Upper lobe of right lung (tissue), 1 donor: ENCODE measurements at regions not wholly inside any gene's neighbourhood (a gene's known extent, or its start where the extent isn't known, plus 50 kb on each side); places are given as distances from the start of the nearest gene placed in this dataset.

ENCODE experiments used
- ATAC-seq: fragments of 200-7000 bp; cut with Tn5 transposase; one replicate; pipeline ENCODE4 v1.9.1; 2020; ENCODE audit warnings: mild to moderate bottlenecking, moderate library complexity
- DNase-seq: peaks from one replicate; pipeline ENCODE4 v3.0.0-alpha.2; 2020
- H3K27ac ChIP-seq: fragments of 200-600 bp; one replicate; pipeline ENCODE4 v1.8.0; 2022
- H3K27me3 ChIP-seq: fragments of 200-600 bp; one replicate; pipeline ENCODE4 v1.8.0; 2022; ENCODE audit warnings: mild to moderate bottlenecking
- H3K36me3 ChIP-seq: fragments of 200-600 bp; one replicate; pipeline ENCODE4 v1.8.0; 2022
- H3K4me1 ChIP-seq: fragments of 200-600 bp; one replicate; pipeline ENCODE4 v1.8.0; 2022
- H3K4me3 ChIP-seq: fragments of 200-600 bp; one replicate; pipeline ENCODE4 v1.8.0; 2022; ENCODE audit warnings: mild to moderate bottlenecking
- H3K9me3 ChIP-seq: fragments of 200-600 bp; one replicate; pipeline ENCODE4 v1.8.0; 2022
- intact Hi-C: fragments of 100-400 bp; cut with DNase I; formaldehyde crosslinking; loops from one replicate; pipeline ENCODE4 v1.11.0; 2022
- TF ChIP-seq, protein P1 (sequence below): fragments of 200-600 bp; IDR thresholded peaks from one replicate; pipeline ENCODE4 v1.8.0; 2022; ENCODE audit warnings: antibody characterized with exemption
- donor health status: DM: no; HTN: yes; CAD: no; lungs with severe emphysema.

- no peak for ATAC-seq
- Histone ChIP-seq H3K4me1 (peaks cover 11% of the 10 kb centered on the region), H3K27me3 (no peaks in the 10 kb centered on the region), H3K27ac (no peak overlapping the region), H3K36me3 (no peaks in the 10 kb centered on the region), H3K9me3 (no peaks in the 10 kb centered on the region), H3K4me3 (no peak overlapping the region)
- DNase-seq, result no peak
- TF ChIP-seq, protein P1, sequence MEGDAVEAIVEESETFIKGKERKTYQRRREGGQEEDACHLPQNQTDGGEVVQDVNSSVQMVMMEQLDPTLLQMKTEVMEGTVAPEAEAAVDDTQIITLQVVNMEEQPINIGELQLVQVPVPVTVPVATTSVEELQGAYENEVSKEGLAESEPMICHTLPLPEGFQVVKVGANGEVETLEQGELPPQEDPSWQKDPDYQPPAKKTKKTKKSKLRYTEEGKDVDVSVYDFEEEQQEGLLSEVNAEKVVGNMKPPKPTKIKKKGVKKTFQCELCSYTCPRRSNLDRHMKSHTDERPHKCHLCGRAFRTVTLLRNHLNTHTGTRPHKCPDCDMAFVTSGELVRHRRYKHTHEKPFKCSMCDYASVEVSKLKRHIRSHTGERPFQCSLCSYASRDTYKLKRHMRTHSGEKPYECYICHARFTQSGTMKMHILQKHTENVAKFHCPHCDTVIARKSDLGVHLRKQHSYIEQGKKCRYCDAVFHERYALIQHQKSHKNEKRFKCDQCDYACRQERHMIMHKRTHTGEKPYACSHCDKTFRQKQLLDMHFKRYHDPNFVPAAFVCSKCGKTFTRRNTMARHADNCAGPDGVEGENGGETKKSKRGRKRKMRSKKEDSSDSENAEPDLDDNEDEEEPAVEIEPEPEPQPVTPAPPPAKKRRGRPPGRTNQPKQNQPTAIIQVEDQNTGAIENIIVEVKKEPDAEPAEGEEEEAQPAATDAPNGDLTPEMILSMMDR, result no peak
- intact Hi-C loops, result no loop called here
Observed at GRCh38 chr6:140854318-140854717, 1278.4 kb upstream of the GJE1 start.

DNA sequence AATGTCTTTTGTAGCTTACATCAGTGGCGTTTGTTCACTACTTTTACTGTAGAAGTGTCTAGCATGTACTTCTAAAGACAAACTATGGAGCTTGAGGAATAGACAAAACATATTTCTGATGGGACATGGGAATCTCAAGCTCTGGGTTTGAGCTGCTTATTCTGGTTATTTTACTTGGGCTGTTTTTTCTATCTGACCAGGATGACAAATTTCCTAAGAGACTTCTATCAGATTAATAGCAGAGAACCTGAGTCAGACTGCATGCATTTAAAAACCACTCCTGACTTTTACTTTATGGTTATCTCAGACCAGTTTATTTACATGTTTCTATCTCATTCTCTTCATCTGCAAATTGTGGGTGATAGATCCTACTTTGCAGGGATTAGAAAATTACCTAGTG lies 1282.3 kb upstream of the GJE1 start:
- TF ChIP-seq, protein P1, result no peak
- DNase-seq (no peak), ATAC-seq (no peak)
- Histone ChIP-seq H3K27ac (no peak overlapping the region), H3K27me3 (no peaks in the 10 kb centered on the region), H3K4me3 (no peak overlapping the region), H3K9me3 (no peaks in the 10 kb centered on the region), H3K4me1 (no peaks in the 10 kb centered on the region), H3K36me3 (no peaks in the 10 kb centered on the region)
- intact Hi-C loops, result no loop called here

DNA sequence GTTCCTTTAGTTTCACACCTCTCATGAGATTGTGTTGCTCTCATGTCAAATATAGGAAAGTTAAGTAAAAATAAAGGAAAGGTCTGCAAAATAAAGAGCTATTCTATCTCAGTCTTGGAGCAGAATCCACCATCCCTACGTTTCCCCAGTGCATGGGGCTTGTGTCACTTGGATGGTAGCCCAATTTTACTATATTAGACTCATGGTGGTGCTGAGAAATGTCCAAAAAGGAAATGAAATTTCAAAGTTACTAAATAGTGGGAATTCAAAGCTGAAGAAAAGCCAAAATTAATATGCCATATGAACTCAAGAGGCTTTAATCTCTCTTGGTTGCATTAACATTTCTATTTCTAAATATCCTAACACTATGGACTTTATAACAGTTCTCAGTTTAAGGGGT lies 1283.3 kb upstream of the GJE1 start:
- H3K27me3 ChIP-seq, result no peaks in the 10 kb centered on the region
- no peaks in the 10 kb centered on the region for H3K36me3 ChIP-seq
- no peak overlapping the region for H3K27ac ChIP-seq
- H3K4me3 ChIP-seq, result no peak overlapping the region
- DNase-seq (no peak), ATAC-seq (no peak)
- H3K4me1 ChIP-seq, result no peaks in the 10 kb centered on the region
- intact Hi-C loops, result no loop called here
- no peaks in the 10 kb centered on the region for H3K9me3 ChIP-seq
- TF ChIP-seq, protein P1, result no peak

DNA sequence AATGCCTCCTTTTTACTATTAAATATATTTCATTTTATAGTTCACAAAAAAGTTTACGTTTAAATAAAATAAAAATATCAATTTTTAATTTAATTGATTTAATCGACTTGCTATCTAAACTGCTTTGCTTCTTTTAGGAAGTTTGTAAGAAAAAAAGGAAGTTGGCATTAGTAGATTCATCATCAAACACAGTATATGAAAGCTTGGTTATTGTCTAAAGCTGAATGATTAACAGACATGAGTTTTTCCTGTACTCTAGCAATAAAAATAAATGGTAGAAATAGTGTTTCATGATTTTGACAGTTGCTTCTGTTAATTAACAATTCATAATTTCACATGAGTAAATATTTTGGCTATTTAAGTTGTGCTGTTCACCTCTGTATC lies 1285.5 kb upstream of the GJE1 start:
- no peak for ATAC-seq
- no peak overlapping the region for H3K4me3 ChIP-seq
- TF ChIP-seq, protein P1, result no peak
- H3K4me1 ChIP-seq, result no peaks in the 10 kb centered on the region
- intact Hi-C loops, result no loop called here
- no peaks in the 10 kb centered on the region for H3K36me3 ChIP-seq
- no peaks in the 10 kb centered on the region for H3K9me3 ChIP-seq
- no peak for DNase-seq
- H3K27me3 ChIP-seq, result no peaks in the 10 kb centered on the region
- H3K27ac ChIP-seq, result no peak overlapping the region

DNA sequence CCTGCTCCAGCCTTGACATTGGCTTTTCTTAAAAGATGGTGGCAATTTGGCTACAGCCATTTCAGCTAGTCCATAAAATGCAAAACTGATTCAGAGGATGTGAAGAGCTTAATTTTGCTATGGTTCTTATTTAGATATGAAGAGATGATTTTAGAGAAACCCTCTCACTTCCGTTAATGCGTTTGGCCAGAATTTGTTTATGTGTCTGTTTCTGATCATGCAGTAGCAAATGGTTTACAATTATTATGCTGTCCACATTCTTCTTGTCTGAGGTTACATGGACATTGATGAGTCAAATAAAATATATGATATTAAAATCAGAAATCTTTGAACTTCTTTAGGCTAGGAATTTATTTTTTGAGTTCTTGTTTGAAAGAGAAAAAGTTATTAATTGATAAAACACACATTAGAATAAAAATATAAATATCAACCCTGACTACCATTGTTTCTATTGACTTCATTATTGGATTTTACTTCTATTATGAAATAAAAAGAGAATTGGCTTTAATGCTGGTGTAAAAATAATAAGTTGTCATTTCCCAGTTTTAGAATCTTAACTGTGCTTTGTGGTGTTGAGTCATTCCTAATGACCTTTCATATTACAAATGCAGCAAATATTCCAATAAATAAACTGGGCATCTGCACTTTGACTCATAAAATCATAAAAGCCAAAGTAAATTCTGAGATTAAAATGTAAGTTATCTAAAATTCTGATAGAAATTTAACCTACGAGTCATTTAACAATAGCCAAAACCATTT lies 1286.0 kb upstream of the GJE1 start:
- Histone ChIP-seq H3K27ac (no peak overlapping the region), H3K36me3 (no peaks in the 10 kb centered on the region), H3K27me3 (no peaks in the 10 kb centered on the region), H3K9me3 (no peaks in the 10 kb centered on the region), H3K4me3 (no peak overlapping the region), H3K4me1 (no peaks in the 10 kb centered on the region)
- intact Hi-C loops, result no loop called here
- TF ChIP-seq, protein P1, result no peak
- DNase-seq (no peak), ATAC-seq (no peak)

GRCh38 chr6:140845701-140846100 lies 1287.0 kb upstream of the GJE1 start:
- Histone ChIP-seq H3K27ac (no peak overlapping the region), H3K36me3 (no peaks in the 10 kb centered on the region), H3K9me3 (no peaks in the 10 kb centered on the region), H3K4me3 (no peak overlapping the region), H3K27me3 (no peaks in the 10 kb centered on the region), H3K4me1 (no peaks in the 10 kb centered on the region)
- TF ChIP-seq, protein P1, result no peak
- no peak for ATAC-seq
- no peak for DNase-seq
- intact Hi-C loops, result no loop called here
